WTC11 (cell line): ENCODE measurements at regions not wholly inside any gene's neighbourhood (a gene's known extent, or its start where the extent isn't known, plus 50 kb on each side); places are given as distances from the start of the nearest gene placed in this dataset.

Experiments used
- CREM ChIP-seq: sonication (generic); formaldehyde crosslinking; IDR thresholded peaks from 2 replicates; pipeline ENCODE4 v1.8.1; 2022; ENCODE audit warnings: mild to moderate bottlenecking, missing genetic modification reagents, moderate library complexity
- CTCF ChIP-seq: fragments of 200-600 bp; IDR thresholded peaks from 2 replicates; pipeline ENCODE4 v1.8.0; 2022; ENCODE audit warnings: antibody characterized with exemption
- MYBL2 ChIP-seq: sonication (generic); formaldehyde crosslinking; IDR thresholded peaks from 2 replicates; pipeline ENCODE4 v1.8.1; 2023; ENCODE audit warnings: mild to moderate bottlenecking, moderate library complexity, missing genetic modification reagents
- NFYB ChIP-seq: sonication (generic); formaldehyde crosslinking; conservative IDR thresholded peaks from 2 replicates; pipeline ENCODE4 v1.8.0; 2022; ENCODE audit warnings: low read depth, missing genetic modification reagents
- NR2C2 ChIP-seq: sonication (generic); formaldehyde crosslinking; IDR thresholded peaks from 2 replicates; pipeline ENCODE4 v1.8.0; 2022; ENCODE audit warnings: mild to moderate bottlenecking, missing genetic modification reagents
- NR3C1 ChIP-seq: sonication (generic); formaldehyde crosslinking; conservative IDR thresholded peaks from 2 replicates; pipeline ENCODE4 v1.8.1; 2023; ENCODE audit warnings: low read depth, mild to moderate bottlenecking, missing genetic modification reagents
- USF1 ChIP-seq: sonication (generic); formaldehyde crosslinking; IDR thresholded peaks from 2 replicates; pipeline ENCODE4 v1.8.0; 2022; ENCODE audit warnings: mild to moderate bottlenecking, missing genetic modification reagents
- ZNF232 ChIP-seq: sonication (generic); formaldehyde crosslinking; IDR thresholded peaks from 2 replicates; pipeline ENCODE4 v1.8.0; 2022; ENCODE audit warnings: mild to moderate bottlenecking, missing genetic modification reagents
- ZNF416 ChIP-seq: fragments of 250-450 bp; sonication (Bioruptor Pico); IDR thresholded peaks from 2 replicates; pipeline ENCODE4 v1.9.0; 2021; ENCODE audit warnings: mild to moderate bottlenecking, inconsistent platforms

GRCh38 chr12:33757701-33758100, 264.6 kb upstream of the ALG10 start:
- TF ChIP-seq CTCF (no peak), NR3C1 (CRISPR knock-in tag) (no peak), USF1 (CRISPR knock-in tag) (no peak), NR2C2 (CRISPR knock-in tag) (no peak), ZNF232 (no peak), CREM (CRISPR knock-in tag) (no peak), MYBL2 (CRISPR knock-in tag) (no peak), NFYB (CRISPR knock-in tag) (no peak), ZNF416 (CRISPR knock-in tag) (no peak)
